ENCODE measurements at regions not wholly inside any gene's neighbourhood (a gene's known extent, or its start where the extent isn't known, plus 50 kb on each side); places are given as distances from the start of the nearest gene placed in this dataset.

- no peak for DNase-seq
- WGBS, 3 donors, result 16 to 34% (median 17%) methylated on average over 13 of the region's 13 CpGs
Measured at GRCh38 chr15:77714555-77714954, 81.8 kb upstream of the LINGO1 start.

GRCh38 chr15:77714023-77714422 is 81.3 kb upstream of the LINGO1 start:
- H3K4me1 ChIP-seq (ENCODE audit: insufficient read depth), result no peaks in the 10 kb centered on the region
- intact Hi-C loops (cut with DNase I), result no loop called here
- no peak for DNase-seq
- no peak overlapping the region for H3K4me3 ChIP-seq
- WGBS, 3 donors, result 59 to 68% (median 65%) methylated on average over 4 of the region's 4 CpGs
- TF ChIP-seq POLR2A (IDR thresholded peaks at IDR 0.05) (no peak), EP300 (IDR thresholded peaks at IDR 0.05) (no peak), CTCF (IDR thresholded peaks at IDR 0.05) (no peak)
- H3K9me3 ChIP-seq, result no peaks in the 10 kb centered on the region
- H3K36me3 ChIP-seq, result no peaks in the 10 kb centered on the region
- H3K27ac ChIP-seq, result no peak overlapping the region
- no peaks in the 10 kb centered on the region for H3K27me3 ChIP-seq

More at GRCh38 chr15:77714555-77714954, 81.8 kb upstream of the LINGO1 start:
- Histone ChIP-seq H3K36me3 (no peaks in the 10 kb centered on the region), H3K27me3 (no peaks in the 10 kb centered on the region), H3K4me1 (ENCODE audit: insufficient read depth) (no peaks in the 10 kb centered on the region), H3K27ac (no peak overlapping the region), H3K9me3 (no peaks in the 10 kb centered on the region), H3K4me3 (no peak overlapping the region)
- intact Hi-C loops (cut with DNase I), result no loop called here
- no peak for TF ChIP-seq POLR2A (IDR thresholded peaks at IDR 0.05)
- TF ChIP-seq EP300 (IDR thresholded peaks at IDR 0.05), result no peak
- no peak for TF ChIP-seq CTCF (IDR thresholded peaks at IDR 0.05)

GRCh38 chr15:77713281-77713680 is 80.6 kb upstream of the LINGO1 start:
- H3K27me3 ChIP-seq, result no peaks in the 10 kb centered on the region
- TF ChIP-seq POLR2A (IDR thresholded peaks at IDR 0.05) (no peak), EP300 (IDR thresholded peaks at IDR 0.05) (no peak), CTCF (IDR thresholded peaks at IDR 0.05) (no peak)
- no peaks in the 10 kb centered on the region for H3K4me1 ChIP-seq (ENCODE audit: insufficient read depth)
- DNase-seq, result no peak
- no peak overlapping the region for H3K4me3 ChIP-seq
- H3K9me3 ChIP-seq, result no peaks in the 10 kb centered on the region
- no peak overlapping the region for H3K27ac ChIP-seq
- 79 to 85% (median 84%) methylated on average over 10 of the region's 10 CpGs for WGBS, 3 donors
- H3K36me3 ChIP-seq, result no peaks in the 10 kb centered on the region
- intact Hi-C loops (cut with DNase I), result no loop called here

- no peak overlapping the region for H3K4me3 ChIP-seq
- no peaks in the 10 kb centered on the region for H3K36me3 ChIP-seq
- no peaks in the 10 kb centered on the region for H3K27me3 ChIP-seq
- no peaks in the 10 kb centered on the region for H3K4me1 ChIP-seq (ENCODE audit: insufficient read depth)
- DNase-seq, result no peak
- 63 to 67% (median 65%) methylated on average over 4 of the region's 4 CpGs for WGBS, 3 donors
- H3K27ac ChIP-seq, result no peak overlapping the region
- intact Hi-C loops (cut with DNase I), result no loop called here
- no peaks in the 10 kb centered on the region for H3K9me3 ChIP-seq
- TF ChIP-seq CTCF (IDR thresholded peaks at IDR 0.05), result no peak
- no peak for TF ChIP-seq EP300 (IDR thresholded peaks at IDR 0.05)
- no peak for TF ChIP-seq POLR2A (IDR thresholded peaks at IDR 0.05)
Measured at GRCh38 chr15:77712438-77712837, 79.7 kb upstream of the LINGO1 start.

GRCh38 chr15:77710637-77711036 is 77.9 kb upstream of the LINGO1 start:
- Histone ChIP-seq H3K4me3 (no peak overlapping the region), H3K4me1 (ENCODE audit: insufficient read depth) (no peaks in the 10 kb centered on the region), H3K27ac (no peak overlapping the region), H3K9me3 (no peaks in the 10 kb centered on the region), H3K36me3 (no peaks in the 10 kb centered on the region), H3K27me3 (no peaks in the 10 kb centered on the region)
- no peak for DNase-seq
- WGBS, 3 donors, result 36 to 58% (median 50%) methylated on average over 13 of the region's 13 CpGs
- TF ChIP-seq CTCF (IDR thresholded peaks at IDR 0.05) (no peak), POLR2A (IDR thresholded peaks at IDR 0.05) (no peak), EP300 (IDR thresholded peaks at IDR 0.05) (no peak)
- intact Hi-C loops (cut with DNase I), result no loop called here

Measured in ovary (tissue), 7 donors.